ENCODE measurements at regions not wholly inside any gene's neighbourhood (a gene's known extent, or its start where the extent isn't known, plus 50 kb on each side); places are given as distances from the start of the nearest gene placed in this dataset.

DNA sequence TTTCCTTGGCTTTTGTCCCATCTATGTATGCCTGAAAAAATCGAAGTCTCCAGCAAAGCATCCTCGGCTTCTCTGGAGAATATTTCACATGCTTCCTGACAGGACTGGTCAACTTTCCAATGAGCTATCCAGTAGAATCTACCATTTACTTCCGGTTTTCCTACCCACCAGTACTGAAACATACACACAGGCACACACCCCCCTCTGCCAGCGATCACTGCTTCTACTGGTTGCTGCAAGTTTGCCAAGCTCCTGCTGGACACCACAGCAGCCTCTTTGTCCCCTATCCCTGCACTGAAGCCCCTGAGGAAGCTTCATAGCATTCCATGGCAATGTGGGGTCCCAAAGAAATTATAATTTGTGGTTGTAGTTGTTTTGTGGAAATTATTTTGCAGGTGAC, 536.8 kb downstream of the MATN1 start:
- H3K27ac Mint-ChIP-seq (ENCODE audit: unreplicated experiment) = no peak overlapping the region
- H3K4me1 Mint-ChIP-seq (ENCODE audit: unreplicated experiment) = no peaks in the 10 kb centered on the region
- no peaks in the 10 kb centered on the region for H3K9me3 Mint-ChIP-seq (ENCODE audit: unreplicated experiment)
- DNase-seq (ENCODE audit: low spot score) = no peak
- H3K27me3 Mint-ChIP-seq (ENCODE audit: unreplicated experiment) = peaks cover 4% of the 10 kb centered on the region
- H3K4me3 Mint-ChIP-seq (ENCODE audit: unreplicated experiment) = no peak overlapping the region
- H3K36me3 Mint-ChIP-seq (ENCODE audit: low read depth, unreplicated experiment) = no peaks in the 10 kb centered on the region
- TF ChIP-seq, protein P1, sequence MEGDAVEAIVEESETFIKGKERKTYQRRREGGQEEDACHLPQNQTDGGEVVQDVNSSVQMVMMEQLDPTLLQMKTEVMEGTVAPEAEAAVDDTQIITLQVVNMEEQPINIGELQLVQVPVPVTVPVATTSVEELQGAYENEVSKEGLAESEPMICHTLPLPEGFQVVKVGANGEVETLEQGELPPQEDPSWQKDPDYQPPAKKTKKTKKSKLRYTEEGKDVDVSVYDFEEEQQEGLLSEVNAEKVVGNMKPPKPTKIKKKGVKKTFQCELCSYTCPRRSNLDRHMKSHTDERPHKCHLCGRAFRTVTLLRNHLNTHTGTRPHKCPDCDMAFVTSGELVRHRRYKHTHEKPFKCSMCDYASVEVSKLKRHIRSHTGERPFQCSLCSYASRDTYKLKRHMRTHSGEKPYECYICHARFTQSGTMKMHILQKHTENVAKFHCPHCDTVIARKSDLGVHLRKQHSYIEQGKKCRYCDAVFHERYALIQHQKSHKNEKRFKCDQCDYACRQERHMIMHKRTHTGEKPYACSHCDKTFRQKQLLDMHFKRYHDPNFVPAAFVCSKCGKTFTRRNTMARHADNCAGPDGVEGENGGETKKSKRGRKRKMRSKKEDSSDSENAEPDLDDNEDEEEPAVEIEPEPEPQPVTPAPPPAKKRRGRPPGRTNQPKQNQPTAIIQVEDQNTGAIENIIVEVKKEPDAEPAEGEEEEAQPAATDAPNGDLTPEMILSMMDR (IDR thresholded peaks at IDR 0.05; ENCODE audit: unreplicated experiment) = no peak

DNA sequence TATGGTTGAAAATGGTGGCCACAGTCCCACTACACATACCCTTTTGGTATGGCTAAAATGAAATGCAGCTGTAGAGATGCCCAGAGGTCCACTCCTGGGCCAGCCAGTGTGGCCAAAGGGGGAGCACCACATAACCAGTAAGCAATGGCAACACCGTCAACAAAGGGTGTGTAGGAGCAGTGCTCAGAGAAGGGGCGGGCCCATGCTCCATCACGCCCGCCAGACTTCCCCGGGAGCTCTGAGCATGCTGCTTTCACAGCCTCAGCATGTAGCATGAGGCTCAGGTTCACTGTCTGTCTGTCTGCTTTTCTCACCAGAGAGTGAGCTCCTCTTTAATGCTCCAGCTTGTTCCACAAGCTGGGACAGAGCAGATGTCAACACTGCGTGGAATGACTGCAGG, 537.6 kb downstream of the MATN1 start:
- Mint-ChIP-seq H3K4me3 (ENCODE audit: unreplicated experiment) (no peak overlapping the region), H3K27ac (ENCODE audit: unreplicated experiment) (no peak overlapping the region), H3K27me3 (ENCODE audit: unreplicated experiment) (peaks cover 4% of the 10 kb centered on the region), H3K36me3 (ENCODE audit: low read depth, unreplicated experiment) (no peaks in the 10 kb centered on the region), H3K9me3 (ENCODE audit: unreplicated experiment) (no peaks in the 10 kb centered on the region), H3K4me1 (ENCODE audit: unreplicated experiment) (no peaks in the 10 kb centered on the region)
- no peak for DNase-seq (ENCODE audit: low spot score)
- TF ChIP-seq, protein P1 (IDR thresholded peaks at IDR 0.05; ENCODE audit: unreplicated experiment) = no peak

DNA sequence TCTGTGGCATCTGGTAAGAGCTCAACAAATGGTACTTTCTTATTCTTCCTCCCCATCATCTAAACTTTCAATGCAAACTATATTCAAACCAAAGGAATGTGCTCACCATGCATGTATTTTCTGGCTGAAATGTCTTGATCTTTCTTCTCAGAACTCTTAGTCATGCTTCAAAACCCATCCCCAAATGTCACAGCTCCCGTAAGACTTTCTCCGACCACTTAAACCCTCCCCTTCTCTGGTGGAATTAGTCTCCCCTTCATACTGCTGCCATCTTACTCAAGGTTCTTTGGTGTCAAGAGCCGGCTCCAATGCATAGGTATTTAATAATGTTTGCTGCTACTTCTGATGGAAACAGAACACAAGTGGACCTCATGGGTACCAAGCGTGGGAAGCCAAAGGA, 538.1 kb downstream of the MATN1 start:
- TF ChIP-seq, protein P1 (IDR thresholded peaks at IDR 0.05; ENCODE audit: unreplicated experiment) = no peak
- Mint-ChIP-seq H3K36me3 (ENCODE audit: low read depth, unreplicated experiment) (no peaks in the 10 kb centered on the region), H3K4me3 (ENCODE audit: unreplicated experiment) (no peak overlapping the region), H3K27me3 (ENCODE audit: unreplicated experiment) (peaks cover 3% of the 10 kb centered on the region), H3K9me3 (ENCODE audit: unreplicated experiment) (no peaks in the 10 kb centered on the region), H3K4me1 (ENCODE audit: unreplicated experiment) (no peaks in the 10 kb centered on the region), H3K27ac (ENCODE audit: unreplicated experiment) (no peak overlapping the region)
- no peak for DNase-seq (ENCODE audit: low spot score)

DNA sequence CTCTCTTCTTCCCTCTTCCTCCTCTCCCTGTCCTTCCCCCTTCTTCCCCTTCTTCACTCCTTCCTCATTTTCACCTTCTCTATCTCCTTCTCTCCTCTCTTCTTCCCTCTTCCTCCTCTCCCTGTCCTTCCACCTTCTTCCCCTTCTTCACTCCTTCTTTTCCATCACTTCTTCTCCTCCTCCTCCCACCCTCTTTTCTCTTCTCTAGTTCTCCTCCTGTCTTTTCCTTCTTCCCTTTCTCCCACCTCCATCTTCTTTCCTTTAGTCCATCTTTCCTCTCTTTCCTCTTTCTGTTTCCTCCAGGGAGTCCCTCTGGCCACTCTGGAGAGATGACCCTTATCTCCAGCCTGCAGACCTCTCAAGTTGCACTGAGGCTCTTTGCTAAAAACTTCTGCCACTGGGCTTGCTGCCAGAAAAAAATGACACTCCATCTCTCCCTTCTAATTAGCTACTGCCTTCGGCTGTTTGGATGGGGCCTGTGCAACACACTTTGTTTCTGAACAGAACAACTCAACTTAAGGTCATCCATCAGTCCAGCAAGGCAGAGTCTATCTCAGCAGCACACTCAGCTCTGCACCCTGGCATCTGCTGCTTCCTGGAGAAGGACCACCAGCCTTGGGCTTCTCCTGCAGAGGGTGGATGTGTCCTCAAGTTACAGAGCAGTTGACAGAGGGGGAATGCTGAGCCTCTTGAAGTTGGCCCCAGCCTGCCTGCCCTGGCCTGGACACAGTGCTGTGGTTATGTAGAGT, 538.8 kb downstream of the MATN1 start:
- Mint-ChIP-seq H3K4me1 (ENCODE audit: unreplicated experiment) (no peaks in the 10 kb centered on the region), H3K27ac (ENCODE audit: unreplicated experiment) (no peak overlapping the region), H3K9me3 (ENCODE audit: unreplicated experiment) (no peaks in the 10 kb centered on the region), H3K4me3 (ENCODE audit: unreplicated experiment) (no peak overlapping the region), H3K27me3 (ENCODE audit: unreplicated experiment) (peaks cover 3% of the 10 kb centered on the region), H3K36me3 (ENCODE audit: low read depth, unreplicated experiment) (no peaks in the 10 kb centered on the region)
- DNase-seq (ENCODE audit: low spot score) = no peak
- TF ChIP-seq, protein P1 (IDR thresholded peaks at IDR 0.05; ENCODE audit: unreplicated experiment) = no peak

DNA sequence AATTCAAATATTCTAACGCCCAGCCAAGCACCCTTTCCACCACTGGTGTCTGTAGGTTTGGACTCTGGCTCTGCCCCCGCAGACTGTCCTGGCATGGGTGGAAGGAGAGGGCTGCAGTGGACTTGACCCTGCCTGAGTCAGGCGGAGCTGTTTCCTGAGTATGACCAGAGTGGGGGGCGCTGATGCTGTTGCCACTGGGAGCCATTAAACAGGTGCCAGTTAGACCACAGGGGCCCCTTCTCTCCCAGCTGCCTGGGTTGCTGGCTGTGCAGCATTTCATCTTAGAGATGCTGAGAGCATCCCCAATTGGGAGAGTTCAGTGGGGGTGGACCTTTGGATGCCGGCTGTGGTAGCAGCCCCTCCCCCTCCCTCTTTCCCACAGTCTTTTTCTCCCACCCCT, 539.5 kb downstream of the MATN1 start:
- H3K4me1 Mint-ChIP-seq (ENCODE audit: unreplicated experiment) = no peaks in the 10 kb centered on the region
- no peaks in the 10 kb centered on the region for H3K36me3 Mint-ChIP-seq (ENCODE audit: low read depth, unreplicated experiment)

More for the DNA sequence above, 539.5 kb downstream of the MATN1 start:
- Mint-ChIP-seq H3K27me3 (ENCODE audit: unreplicated experiment) (peaks cover 3% of the 10 kb centered on the region), H3K4me3 (ENCODE audit: unreplicated experiment) (no peak overlapping the region), H3K9me3 (ENCODE audit: unreplicated experiment) (no peaks in the 10 kb centered on the region), H3K27ac (ENCODE audit: unreplicated experiment) (no peak overlapping the region)
- TF ChIP-seq, protein P1 (IDR thresholded peaks at IDR 0.05; ENCODE audit: unreplicated experiment) = no peak
- DNase-seq (ENCODE audit: low spot score) = no peak

Measured in endothelial cell (in vitro differentiated cells).